Neuronal stem cell (in vitro differentiated cells): ENCODE measurements at regions not wholly inside any gene's neighbourhood (a gene's known extent, or its start where the extent isn't known, plus 50 kb on each side); places are given as distances from the start of the nearest gene placed in this dataset.

ENCODE experiments used
- DNase-seq: peaks from one replicate; pipeline ENCODE4 v3.0.0-alpha.2; 2013; ENCODE audit warnings: low spot score
- H2AFZ ChIP-seq: one replicate; pipeline ENCODE4 v1.6.1; 2013; ENCODE audit warnings: mild to moderate bottlenecking, low read length, inconsistent platforms
- H2AK5ac ChIP-seq: 2 replicates; pipeline ENCODE4 v1.6.1; 2013; ENCODE audit warnings: low read depth, mild to moderate bottlenecking, inconsistent platforms, low read length, moderate library complexity, mixed read lengths
- H2BK120ac ChIP-seq: 2 replicates; pipeline ENCODE4 v1.6.1; 2013; ENCODE audit warnings: low read depth, mild to moderate bottlenecking, inconsistent platforms, low read length, moderate library complexity, mixed read lengths
- H2BK12ac ChIP-seq: one replicate; pipeline ENCODE4 v1.6.1; 2013; ENCODE audit warnings: low read length, inconsistent platforms
- H2BK15ac ChIP-seq: 2 replicates; pipeline ENCODE4 v1.6.1; 2013; ENCODE audit warnings: mild to moderate bottlenecking, low read length, inconsistent platforms, mixed read lengths
- H2BK5ac ChIP-seq: one replicate; pipeline ENCODE4 v1.6.1; 2013; ENCODE audit warnings: inconsistent platforms, mild to moderate bottlenecking, low read length, moderate library complexity
- H3K14ac ChIP-seq: one replicate; pipeline ENCODE4 v1.6.1; 2013; ENCODE audit warnings: low read length, inconsistent platforms
- H3K18ac ChIP-seq: 2 replicates; pipeline ENCODE4 v1.6.1; 2013; ENCODE audit warnings: low read length, inconsistent platforms
- H3K23ac ChIP-seq: 2 replicates; pipeline ENCODE4 v1.6.1; 2013; ENCODE audit warnings: low read depth, mild to moderate bottlenecking, mixed read lengths, low read length, inconsistent platforms; ENCODE audit not compliant: poor library complexity
- H3K27ac ChIP-seq: replicated peaks from 3 replicates; pipeline ENCODE4 v1.5.1; 2013; ENCODE audit warnings: low read length, inconsistent platforms
- H3K27me3 ChIP-seq, 3 experiments: 2 replicates each; pipeline ENCODE4 v1.6.1; 2013; ENCODE audit warnings: low read length in 3 of 3, mild to moderate bottlenecking in 2 of 3, inconsistent platforms in 1 of 3, low read depth in 1 of 3, mixed read lengths in 1 of 3, moderate library complexity in 1 of 3; ENCODE audit not compliant: control insufficient read depth in 3 of 3, insufficient read depth in 3 of 3
- H3K36me3 ChIP-seq, 2 donors: replicated peaks in 1 of 2; 2 replicates each; pipeline ENCODE4 v1.6.1; 2013; ENCODE audit warnings: low read length in 2 of 2; ENCODE audit not compliant: control insufficient read depth in 2 of 2, insufficient read depth in 2 of 2
- H3K4ac ChIP-seq: 2 replicates; pipeline ENCODE4 v1.6.1; 2013; ENCODE audit warnings: inconsistent platforms, mild to moderate bottlenecking, low read length, moderate library complexity
- H3K4me1 ChIP-seq, 2 donors: 1 replicate in 1 of 2; 2 replicates in 1 of 2; pipeline ENCODE4 v1.6.1; 2013; ENCODE audit warnings: low read length in 2 of 2, low read depth in 1 of 2; ENCODE audit not compliant: control insufficient read depth in 2 of 2, insufficient read depth in 1 of 2
- H3K4me2 ChIP-seq: one replicate; pipeline ENCODE4 v1.6.1; 2013; ENCODE audit warnings: mild to moderate bottlenecking, low read length, inconsistent platforms; ENCODE audit not compliant: insufficient read depth, poor library complexity, severe bottlenecking
- H3K4me3 ChIP-seq, 2 donors: 2 replicates each; pipeline ENCODE4 v1.5.1; 2013; ENCODE audit warnings: low read length in 2 of 2, mild to moderate bottlenecking in 2 of 2, inconsistent platforms in 1 of 2, moderate library complexity in 1 of 2
- H3K79me1 ChIP-seq: one replicate; pipeline ENCODE4 v1.6.1; 2013; ENCODE audit warnings: low read depth, mild to moderate bottlenecking, inconsistent platforms, low read length, moderate library complexity
- H3K9ac ChIP-seq: one replicate; pipeline ENCODE4 v1.6.1; 2013; ENCODE audit warnings: mild to moderate bottlenecking, low read depth, low read length, inconsistent platforms; ENCODE audit not compliant: poor library complexity
- H3K9me3 ChIP-seq, 2 donors: replicated peaks in 1 of 2; 2 replicates each; pipeline versions ENCODE3 to v1.6.1; 2013; ENCODE audit warnings: low read length in 2 of 2, mild to moderate bottlenecking in 2 of 2, inconsistent platforms in 1 of 2, low read depth in 1 of 2, mixed read lengths in 1 of 2, moderate library complexity in 1 of 2; ENCODE audit not compliant: control insufficient read depth in 2 of 2, insufficient read depth in 1 of 2
- H4K8ac ChIP-seq: one replicate; pipeline ENCODE4 v1.6.1; 2013; ENCODE audit warnings: low read depth, mild to moderate bottlenecking, inconsistent platforms, low read length, moderate library complexity
- H4K91ac ChIP-seq: one replicate; pipeline ENCODE4 v1.6.1; 2013; ENCODE audit warnings: low read length, low read depth, mild to moderate bottlenecking, inconsistent platforms; ENCODE audit not compliant: poor library complexity
- WGBS, 2 donors: extraction: QIAGEN DNeasy Blood & Tissue Kit; methylation state at CpG; one replicate each; pipeline ENCODE4 v1.1.7; 2013; ENCODE audit warnings: missing lambda C conversion rate in 2 of 2, mixed read lengths in 1 of 2; ENCODE audit not compliant: insufficient read length in 2 of 2, insufficient replicate concordance in 1 of 2; ENCODE audit errors: extremely low coverage in 2 of 2; 5-methylcytosine and 5-hydroxymethylcytosine counted together

GRCh38 chr13:107360010-107360409, 792.1 kb upstream of the ARGLU1 start:
- no peak overlapping the region for H3K23ac ChIP-seq
- no peaks in the 10 kb centered on the region for H3K27me3 ChIP-seq
- DNase-seq, result no peak
- no peak overlapping the region for H2BK5ac ChIP-seq
- H3K4me2 ChIP-seq, result no peak overlapping the region
- no peak overlapping the region for H3K4me3 ChIP-seq
- H2BK120ac ChIP-seq, result no peak overlapping the region
- no peak overlapping the region for H4K8ac ChIP-seq
- no peak overlapping the region for H3K4ac ChIP-seq
- no peak overlapping the region for H2AK5ac ChIP-seq
- H4K91ac ChIP-seq, result no peak overlapping the region
- no peak overlapping the region for H3K14ac ChIP-seq
- H3K79me1 ChIP-seq, result no peaks in the 10 kb centered on the region
- no peak overlapping the region for H3K27ac ChIP-seq
- no peak overlapping the region for H2BK15ac ChIP-seq
- no peaks in the 10 kb centered on the region for H3K36me3 ChIP-seq
- H3K9me3 ChIP-seq, result no peaks in the 10 kb centered on the region
- H3K18ac ChIP-seq, result no peak overlapping the region
- H2BK12ac ChIP-seq, result no peak overlapping the region
- no peak overlapping the region for H2AFZ ChIP-seq
- no CpG with 5 or more reads among the region's 1 CpG for WGBS, 2 donors
- no peak overlapping the region for H3K9ac ChIP-seq
- H3K4me1 ChIP-seq, result no peaks in the 10 kb centered on the region

DNA sequence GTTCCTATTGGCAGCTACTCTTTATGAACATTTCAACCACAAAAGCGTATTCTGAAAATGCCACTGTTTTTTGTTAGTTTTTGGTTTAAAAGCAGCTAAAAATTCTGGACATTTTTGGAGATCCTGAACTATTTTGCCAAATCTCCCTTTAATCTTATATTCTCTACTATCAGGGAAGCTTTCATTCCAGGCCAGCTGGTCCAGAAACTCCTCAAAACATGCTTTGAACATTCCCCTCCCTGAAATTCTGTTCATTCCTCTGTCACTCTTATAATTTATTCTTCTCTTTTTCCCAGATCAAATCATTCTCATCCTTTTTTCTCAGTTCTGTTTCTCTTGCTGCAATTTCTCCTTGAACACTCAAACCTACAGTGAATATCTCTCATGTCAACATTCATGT, 790.9 kb upstream of the ARGLU1 start:
- Histone ChIP-seq H3K79me1 (no peaks in the 10 kb centered on the region), H2BK120ac (no peak overlapping the region)

GRCh38 chr13:107351305-107351704, 783.4 kb upstream of the ARGLU1 start:
- no peak overlapping the region for H3K23ac ChIP-seq
- H4K8ac ChIP-seq, result no peak overlapping the region
- H2BK120ac ChIP-seq, result no peak overlapping the region
- DNase-seq, result no peak
- H3K4me1 ChIP-seq, result no peaks in the 10 kb centered on the region
- H3K4me2 ChIP-seq, result no peak overlapping the region
- no peak overlapping the region for H3K14ac ChIP-seq
- H3K18ac ChIP-seq, result no peak overlapping the region
- no peaks in the 10 kb centered on the region for H3K79me1 ChIP-seq
- H3K27me3 ChIP-seq, result no peaks in the 10 kb centered on the region
- no peak overlapping the region for H2BK12ac ChIP-seq
- no peak overlapping the region for H2BK5ac ChIP-seq
- H3K27ac ChIP-seq, result no peak overlapping the region
- no peak overlapping the region for H3K4ac ChIP-seq
- no peak overlapping the region for H2AFZ ChIP-seq
- H2BK15ac ChIP-seq, result no peak overlapping the region
- no peak overlapping the region for H3K4me3 ChIP-seq
- no peaks in the 10 kb centered on the region for H3K9me3 ChIP-seq
- H3K9ac ChIP-seq, result no peak overlapping the region
- WGBS, 2 donors, result no CpG with 5 or more reads among the region's 8 CpGs
- H3K36me3 ChIP-seq, result no peaks in the 10 kb centered on the region
- H4K91ac ChIP-seq, result no peak overlapping the region
- no peak overlapping the region for H2AK5ac ChIP-seq

More for the DNA sequence above, 790.9 kb upstream of the ARGLU1 start:
- H3K4me2 ChIP-seq, result no peak overlapping the region
- no peak overlapping the region for H3K4me3 ChIP-seq
- H4K91ac ChIP-seq, result no peak overlapping the region
- no peak overlapping the region for H2AFZ ChIP-seq
- WGBS, 2 donors, result no CpG with 5 or more reads among the region's 1 CpG
- no peaks in the 10 kb centered on the region for H3K9me3 ChIP-seq
- H2AK5ac ChIP-seq, result no peak overlapping the region
- no peak overlapping the region for H3K14ac ChIP-seq
- H3K18ac ChIP-seq, result no peak overlapping the region
- H3K4me1 ChIP-seq, result no peaks in the 10 kb centered on the region
- H2BK12ac ChIP-seq, result no peak overlapping the region
- H2BK5ac ChIP-seq, result no peak overlapping the region
- no peaks in the 10 kb centered on the region for H3K36me3 ChIP-seq
- DNase-seq, result no peak
- no peak overlapping the region for H3K23ac ChIP-seq
- no peak overlapping the region for H3K27ac ChIP-seq
- no peak overlapping the region for H4K8ac ChIP-seq
- H3K4ac ChIP-seq, result no peak overlapping the region
- H3K27me3 ChIP-seq, result no peaks in the 10 kb centered on the region
- H2BK15ac ChIP-seq, result no peak overlapping the region
- H3K9ac ChIP-seq, result no peak overlapping the region

GRCh38 chr13:107348925-107349324, 781.0 kb upstream of the ARGLU1 start:
- no CpG with 5 or more reads among the region's 2 CpGs for WGBS, 2 donors
- DNase-seq, result no peak
- no peak overlapping the region for H2BK12ac ChIP-seq

More at GRCh38 chr13:107348925-107349324, 781.0 kb upstream of the ARGLU1 start:
- no peak overlapping the region for H3K4ac ChIP-seq
- H2AFZ ChIP-seq, result no peak overlapping the region
- no peak overlapping the region for H2BK120ac ChIP-seq
- H3K9ac ChIP-seq, result no peak overlapping the region
- no peak overlapping the region for H2AK5ac ChIP-seq
- H3K27ac ChIP-seq, result no peak overlapping the region
- no peak overlapping the region for H4K8ac ChIP-seq
- H2BK15ac ChIP-seq, result no peak overlapping the region
- no peaks in the 10 kb centered on the region for H3K27me3 ChIP-seq
- no peak overlapping the region for H3K18ac ChIP-seq
- no peaks in the 10 kb centered on the region for H3K4me1 ChIP-seq
- no peak overlapping the region for H3K4me3 ChIP-seq
- no peaks in the 10 kb centered on the region for H3K9me3 ChIP-seq
- H3K14ac ChIP-seq, result no peak overlapping the region
- no peak overlapping the region for H3K23ac ChIP-seq
- H4K91ac ChIP-seq, result no peak overlapping the region
- H2BK5ac ChIP-seq, result no peak overlapping the region
- no peak overlapping the region for H3K4me2 ChIP-seq
- H3K79me1 ChIP-seq, result no peaks in the 10 kb centered on the region
- H3K36me3 ChIP-seq, result no peaks in the 10 kb centered on the region
